ENCODE measurements at regions not wholly inside any gene's neighbourhood (a gene's known extent, or its start where the extent isn't known, plus 50 kb on each side); places are given as distances from the start of the nearest gene placed in this dataset.

- Histone ChIP-seq H3K27ac (ENCODE audit: low read depth in 2 of 2, low read length in 2 of 2) (no peak overlapping the region), H3K36me3 (ENCODE audit: control insufficient read depth in 2 of 3, insufficient read depth in 3 of 3, low read length in 3 of 3) (no peaks in the 10 kb centered on the region), H3K9me3 (ENCODE audit: control insufficient read depth in 2 of 3, insufficient read depth in 1 of 3, low read length in 3 of 3) (no peaks in the 10 kb centered on the region), H3K4me1 (ENCODE audit: control insufficient read depth in 2 of 3, insufficient read depth in 2 of 3, low read depth in 1 of 3, low read length in 3 of 3) (no peaks in the 10 kb centered on the region), H3K9ac (ENCODE audit: low read length in 3 of 3) (no peak overlapping the region), H3K4me3 (ENCODE audit: low read length in 3 of 3) (no peak overlapping the region), H3K27me3 (ENCODE audit: control insufficient read depth, insufficient read depth, low read length) (no peaks in the 10 kb centered on the region)
- FAIRE-seq (no peak), DNase-seq (peak in 2 of 5 donors; percentile 38 to 62)
- intact Hi-C loops (cut with DNase I): no loop called here
- no peak for TF ChIP-seq CTCF (IDR thresholded peaks at IDR 0.05; ENCODE audit: borderline replicate concordance, extremely low read depth, insufficient read depth)
Observed at GRCh38 chr2:220076734-220077133, 449.3 kb downstream of the SLC4A3 start.

GRCh38 chr2:220077488-220077887, 450.1 kb downstream of the SLC4A3 start:
- FAIRE-seq (no peak), DNase-seq (peak in 1 of 5 donors; percentile 36)
- H3K4me1 ChIP-seq (ENCODE audit: control insufficient read depth in 2 of 3, insufficient read depth in 2 of 3, low read depth in 1 of 3, low read length in 3 of 3): no peaks in the 10 kb centered on the region
- intact Hi-C loops (cut with DNase I): no loop called here
- no peaks in the 10 kb centered on the region for H3K9me3 ChIP-seq (ENCODE audit: control insufficient read depth in 2 of 3, insufficient read depth in 1 of 3, low read length in 3 of 3)
- no peaks in the 10 kb centered on the region for H3K36me3 ChIP-seq (ENCODE audit: control insufficient read depth in 2 of 3, insufficient read depth in 3 of 3, low read length in 3 of 3)
- no peak overlapping the region for H3K9ac ChIP-seq (ENCODE audit: low read length in 3 of 3)
- no peak overlapping the region for H3K27ac ChIP-seq (ENCODE audit: low read depth in 2 of 2, low read length in 2 of 2)
- no peaks in the 10 kb centered on the region for H3K27me3 ChIP-seq (ENCODE audit: control insufficient read depth, insufficient read depth, low read length)
- H3K4me3 ChIP-seq (ENCODE audit: low read length in 3 of 3): no peak overlapping the region
- no peak for TF ChIP-seq CTCF (IDR thresholded peaks at IDR 0.05; ENCODE audit: borderline replicate concordance, extremely low read depth, insufficient read depth)

GRCh38 chr2:220078439-220078838, 451.0 kb downstream of the SLC4A3 start:
- Histone ChIP-seq H3K27ac (ENCODE audit: low read depth in 2 of 2, low read length in 2 of 2) (no peak overlapping the region), H3K9me3 (ENCODE audit: control insufficient read depth in 2 of 3, insufficient read depth in 1 of 3, low read length in 3 of 3) (no peaks in the 10 kb centered on the region)

More at GRCh38 chr2:220078439-220078838, 451.0 kb downstream of the SLC4A3 start:
- FAIRE-seq: no peak
- no peak overlapping the region for H3K9ac ChIP-seq (ENCODE audit: low read length in 3 of 3)
- intact Hi-C loops (cut with DNase I): no loop called here
- TF ChIP-seq CTCF (IDR thresholded peaks at IDR 0.05; ENCODE audit: borderline replicate concordance, extremely low read depth, insufficient read depth): no peak
- H3K4me3 ChIP-seq (ENCODE audit: low read length in 3 of 3): no peak overlapping the region
- H3K4me1 ChIP-seq (ENCODE audit: control insufficient read depth in 2 of 3, insufficient read depth in 2 of 3, low read depth in 1 of 3, low read length in 3 of 3): no peaks in the 10 kb centered on the region
- no peaks in the 10 kb centered on the region for H3K27me3 ChIP-seq (ENCODE audit: control insufficient read depth, insufficient read depth, low read length)
- H3K36me3 ChIP-seq (ENCODE audit: control insufficient read depth in 2 of 3, insufficient read depth in 3 of 3, low read length in 3 of 3): no peaks in the 10 kb centered on the region
- peak in 1 of 5 donors; percentile 27 for DNase-seq

All from kidney (tissue), 13 donors.